ENCODE measurements at regions not wholly inside any gene's neighbourhood (a gene's known extent, or its start where the extent isn't known, plus 50 kb on each side); places are given as distances from the start of the nearest gene placed in this dataset.

GRCh38 chr3:117837391-117837790 lies 1127.8 kb downstream of the TUSC7 start:
- Histone ChIP-seq H3K27me3 (ENCODE audit: control insufficient read depth in 1 of 2, insufficient read depth in 2 of 2, low read length in 2 of 2) (no peaks in the 10 kb centered on the region), H3K4me3 (ENCODE audit: low read length) (no peak overlapping the region), H3K9me3 (ENCODE audit: control insufficient read depth in 1 of 2, insufficient read depth in 1 of 2, low read length in 2 of 2) (no peaks in the 10 kb centered on the region), H3K27ac (ENCODE audit: low read depth in 1 of 2, low read length in 2 of 2) (no peak overlapping the region), H3K4me1 (ENCODE audit: insufficient read depth, low read length) (no peaks in the 10 kb centered on the region), H3K36me3 (ENCODE audit: insufficient read depth, low read length) (no peaks in the 10 kb centered on the region)
- H3K27me3 Mint-ChIP-seq = no peaks in the 10 kb centered on the region
- peaks cover 2% of the 10 kb centered on the region for H3K9me3 Mint-ChIP-seq
- no peak overlapping the region for H3K4me3 Mint-ChIP-seq
- intact Hi-C loops (cut with DNase I, micrococcal nuclease) = no loop called here
- H3K36me3 Mint-ChIP-seq (ENCODE audit: low read depth) = no peaks in the 10 kb centered on the region
- TF ChIP-seq CTCF (IDR thresholded peaks at IDR 0.05) = no peak
- H3K4me1 Mint-ChIP-seq (ENCODE audit: low read depth) = no peaks in the 10 kb centered on the region
- POLR2A ChIA-PET = no interaction called here
- ATAC-seq (ENCODE audit: poor library complexity) (no peak), DNase-seq (no peak)
- no peak overlapping the region for H3K27ac Mint-ChIP-seq
- CTCF ChIA-PET = no interaction called here

- Histone ChIP-seq H3K4me3 (ENCODE audit: low read length) (no peak overlapping the region), H3K36me3 (ENCODE audit: insufficient read depth, low read length) (no peaks in the 10 kb centered on the region), H3K9me3 (ENCODE audit: control insufficient read depth in 1 of 2, insufficient read depth in 1 of 2, low read length in 2 of 2) (no peaks in the 10 kb centered on the region), H3K4me1 (ENCODE audit: insufficient read depth, low read length) (no peaks in the 10 kb centered on the region), H3K27me3 (ENCODE audit: control insufficient read depth in 1 of 2, insufficient read depth in 2 of 2, low read length in 2 of 2) (no peaks in the 10 kb centered on the region), H3K27ac (ENCODE audit: low read depth in 1 of 2, low read length in 2 of 2) (no peak overlapping the region)
- TF ChIP-seq CTCF (IDR thresholded peaks at IDR 0.05) = no peak
- no peaks in the 10 kb centered on the region for H3K36me3 Mint-ChIP-seq (ENCODE audit: low read depth)
- ChIA-PET CTCF (no interaction called here), POLR2A (no interaction called here)
- no peaks in the 10 kb centered on the region for H3K27me3 Mint-ChIP-seq
- H3K4me1 Mint-ChIP-seq (ENCODE audit: low read depth) = no peaks in the 10 kb centered on the region
- peaks cover 2% of the 10 kb centered on the region for H3K9me3 Mint-ChIP-seq
- ATAC-seq (ENCODE audit: poor library complexity) (no peak), DNase-seq (no peak)
- no peak overlapping the region for H3K4me3 Mint-ChIP-seq
- H3K27ac Mint-ChIP-seq = no peak overlapping the region
- intact Hi-C loops (cut with DNase I, micrococcal nuclease) = no loop called here
Observed at GRCh38 chr3:117842086-117842485, 1132.5 kb downstream of the TUSC7 start.

- H3K4me3 Mint-ChIP-seq = no peak overlapping the region
- no peak for DNase-seq
- H3K27me3 Mint-ChIP-seq = no peaks in the 10 kb centered on the region
- Histone ChIP-seq H3K27me3 (ENCODE audit: control insufficient read depth in 1 of 2, insufficient read depth in 2 of 2, low read length in 2 of 2) (no peaks in the 10 kb centered on the region), H3K4me1 (ENCODE audit: insufficient read depth, low read length) (no peaks in the 10 kb centered on the region), H3K4me3 (ENCODE audit: low read length) (no peak overlapping the region), H3K9me3 (ENCODE audit: control insufficient read depth in 1 of 2, insufficient read depth in 1 of 2, low read length in 2 of 2) (no peaks in the 10 kb centered on the region), H3K36me3 (ENCODE audit: insufficient read depth, low read length) (no peaks in the 10 kb centered on the region), H3K27ac (ENCODE audit: low read depth in 1 of 2, low read length in 2 of 2) (no peak overlapping the region)
- TF ChIP-seq CTCF (IDR thresholded peaks at IDR 0.05) = no peak
- CTCF ChIA-PET = no interaction called here
- POLR2A ChIA-PET = no interaction called here
- peaks cover 2% of the 10 kb centered on the region for H3K9me3 Mint-ChIP-seq
- intact Hi-C loops (cut with DNase I, micrococcal nuclease) = no loop called here
- H3K36me3 Mint-ChIP-seq (ENCODE audit: low read depth) = no peaks in the 10 kb centered on the region
- no peak for ATAC-seq (ENCODE audit: poor library complexity)
- H3K27ac Mint-ChIP-seq = no peak overlapping the region
- no peaks in the 10 kb centered on the region for H3K4me1 Mint-ChIP-seq (ENCODE audit: low read depth)
Observed at GRCh38 chr3:117843356-117843755, 1133.8 kb downstream of the TUSC7 start.

Data from CD4-positive, alpha-beta T cell (primary cell).